ENCODE measurements at regions not wholly inside any gene's neighbourhood (a gene's known extent, or its start where the extent isn't known, plus 50 kb on each side); places are given as distances from the start of the nearest gene placed in this dataset.

GRCh38 chr15:99445272-99445850, 120.4 kb upstream of the MEF2A start:
- TF ChIP-seq EP300 (IDR thresholded peaks at IDR 0.05) (no peak), CTCF (IDR thresholded peaks at IDR 0.05) (no peak), POLR2A (IDR thresholded peaks at IDR 0.05) (no peak)

Measured in ovary (tissue), 3 donors.